Central memory CD8-positive, alpha-beta T cell (primary cell): ENCODE measurements at regions not wholly inside any gene's neighbourhood (a gene's known extent, or its start where the extent isn't known, plus 50 kb on each side); places are given as distances from the start of the nearest gene placed in this dataset.

Source experiments
- ATAC-seq: fragments of 150-1000 bp; cut with Tn5 transposase; replicated peaks from 2 replicates; pipeline ENCODE4 v1.10.0; 2022; ENCODE audit warnings: mild to moderate bottlenecking, moderate FRiP score, moderate number of reproducible peaks; ENCODE audit not compliant: poor library complexity, severe bottlenecking; ENCODE audit errors: extremely low read depth
- DNase-seq, 2 donors: peaks; one replicate each; pipeline ENCODE4 v3.0.0; 2021; ENCODE audit warnings: low spot score in 2 of 2
- H3K27ac Mint-ChIP-seq: one replicate; pipeline ENCODE4 v1.8.0; 2022; ENCODE audit warnings: low read depth, mild to moderate bottlenecking, moderate library complexity, mixed read lengths
- H3K27me3 Mint-ChIP-seq: one replicate; pipeline ENCODE4 v1.8.0; 2022; ENCODE audit warnings: mixed read lengths
- H3K36me3 Mint-ChIP-seq: one replicate; pipeline ENCODE4 v1.8.0; 2022; ENCODE audit warnings: mild to moderate bottlenecking, moderate library complexity, mixed read lengths; ENCODE audit not compliant: insufficient read depth
- H3K4me1 Mint-ChIP-seq: one replicate; pipeline ENCODE4 v1.8.0; 2022; ENCODE audit warnings: mixed read lengths
- H3K4me3 Mint-ChIP-seq: one replicate; pipeline ENCODE4 v1.8.0; 2022; ENCODE audit warnings: mild to moderate bottlenecking, moderate library complexity, mixed read lengths
- H3K9me3 Mint-ChIP-seq: one replicate; pipeline ENCODE4 v1.8.0; 2022; ENCODE audit warnings: mixed read lengths

- H3K27me3 Mint-ChIP-seq = no peaks in the 10 kb centered on the region
- H3K9me3 Mint-ChIP-seq = no peaks in the 10 kb centered on the region
- H3K36me3 Mint-ChIP-seq = no peaks in the 10 kb centered on the region
- no peak overlapping the region for H3K4me3 Mint-ChIP-seq
- no peaks in the 10 kb centered on the region for H3K4me1 Mint-ChIP-seq
- ATAC-seq (no peak), DNase-seq (no peak)
- no peak overlapping the region for H3K27ac Mint-ChIP-seq
Observed at GRCh38 chr13:44149821-44150220, 223.8 kb upstream of the SERP2 start.

DNA sequence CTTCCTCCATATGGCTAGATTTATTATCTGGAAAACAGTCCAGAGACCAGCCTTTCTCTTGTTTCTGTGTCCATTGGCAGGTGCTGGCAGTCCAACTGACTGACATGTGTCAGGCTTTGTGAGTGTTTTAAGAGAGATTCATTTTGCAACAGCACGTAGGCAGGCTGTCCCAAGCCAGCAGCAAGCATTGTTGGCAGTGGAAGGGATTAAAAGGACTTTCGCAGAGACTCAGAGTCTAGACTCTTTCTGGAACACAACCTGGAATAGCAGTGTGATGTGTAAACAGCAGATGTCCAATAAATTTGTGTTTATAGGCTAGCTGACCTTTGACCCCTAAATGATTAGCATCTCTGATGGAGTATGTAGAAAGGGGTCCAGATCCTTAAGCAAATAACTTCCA, 222.2 kb upstream of the SERP2 start:
- no peaks in the 10 kb centered on the region for H3K9me3 Mint-ChIP-seq
- no peaks in the 10 kb centered on the region for H3K27me3 Mint-ChIP-seq
- H3K36me3 Mint-ChIP-seq = no peaks in the 10 kb centered on the region
- H3K4me1 Mint-ChIP-seq = no peaks in the 10 kb centered on the region
- no peak overlapping the region for H3K4me3 Mint-ChIP-seq
- H3K27ac Mint-ChIP-seq = no peak overlapping the region
- DNase-seq (no peak), ATAC-seq (no peak)

- no peak for DNase-seq
- H3K4me1 Mint-ChIP-seq = no peaks in the 10 kb centered on the region
- H3K36me3 Mint-ChIP-seq = no peaks in the 10 kb centered on the region
- H3K27me3 Mint-ChIP-seq = no peaks in the 10 kb centered on the region
- no peak overlapping the region for H3K27ac Mint-ChIP-seq
- H3K4me3 Mint-ChIP-seq = no peak overlapping the region
- no peaks in the 10 kb centered on the region for H3K9me3 Mint-ChIP-seq
- ATAC-seq = no peak
Observed at GRCh38 chr13:44153496-44153895, 220.1 kb upstream of the SERP2 start.

GRCh38 chr13:44155422-44156293, 218.0 kb upstream of the SERP2 start:
- Mint-ChIP-seq H3K36me3 (no peaks in the 10 kb centered on the region), H3K27me3 (no peaks in the 10 kb centered on the region), H3K27ac (no peak overlapping the region), H3K4me1 (no peaks in the 10 kb centered on the region), H3K4me3 (no peak overlapping the region), H3K9me3 (no peaks in the 10 kb centered on the region)
- no peak for DNase-seq
- ATAC-seq = no peak

DNA sequence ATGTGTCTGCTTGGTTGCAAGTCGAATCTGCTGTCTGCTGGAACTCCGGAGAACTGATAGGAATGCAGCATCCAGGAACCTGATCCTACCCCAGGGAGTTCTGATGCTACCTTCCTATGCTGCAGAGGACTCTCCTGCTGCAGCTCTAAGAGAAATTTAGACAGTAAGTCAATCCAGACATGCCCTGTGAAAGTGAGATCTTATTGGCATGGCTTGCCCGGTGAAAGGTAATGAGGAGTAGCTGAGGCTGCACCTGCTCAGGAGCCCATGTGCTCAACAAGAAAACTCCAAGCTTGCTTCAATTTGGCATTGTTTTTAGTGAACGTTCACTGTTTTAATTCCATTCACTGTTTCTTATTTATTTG, 217.3 kb upstream of the SERP2 start:
- DNase-seq (no peak), ATAC-seq (no peak)
- no peak overlapping the region for H3K27ac Mint-ChIP-seq
- no peaks in the 10 kb centered on the region for H3K4me1 Mint-ChIP-seq
- no peaks in the 10 kb centered on the region for H3K9me3 Mint-ChIP-seq
- no peak overlapping the region for H3K4me3 Mint-ChIP-seq
- H3K27me3 Mint-ChIP-seq = no peaks in the 10 kb centered on the region
- H3K36me3 Mint-ChIP-seq = peaks cover 2% of the 10 kb centered on the region

DNA sequence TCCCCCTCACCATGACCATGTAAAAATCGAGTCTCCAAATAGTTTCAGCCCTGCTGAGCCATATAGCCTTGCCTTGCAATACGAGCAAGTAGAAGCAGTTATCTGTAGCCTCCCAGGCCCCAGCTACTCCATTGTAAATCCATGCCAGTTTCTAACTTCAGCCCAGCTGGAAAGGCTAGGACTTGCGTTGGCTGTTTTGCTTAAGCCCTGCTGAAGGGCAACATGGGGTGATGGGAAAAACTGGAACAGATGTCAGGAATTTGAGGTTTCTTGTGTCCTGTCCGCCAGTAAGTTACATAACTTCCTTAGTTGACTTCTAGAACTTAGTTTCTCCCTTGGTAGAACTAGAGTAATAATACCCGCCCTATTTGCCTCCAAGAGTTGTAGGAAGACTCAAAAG, 216.0 kb upstream of the SERP2 start:
- DNase-seq (no peak), ATAC-seq (no peak)
- H3K27ac Mint-ChIP-seq = no peak overlapping the region
- peaks cover 2% of the 10 kb centered on the region for H3K36me3 Mint-ChIP-seq
- no peaks in the 10 kb centered on the region for H3K4me1 Mint-ChIP-seq
- H3K9me3 Mint-ChIP-seq = no peaks in the 10 kb centered on the region
- no peak overlapping the region for H3K4me3 Mint-ChIP-seq
- H3K27me3 Mint-ChIP-seq = no peaks in the 10 kb centered on the region

- H3K9me3 Mint-ChIP-seq = no peaks in the 10 kb centered on the region
- H3K36me3 Mint-ChIP-seq = peaks cover 2% of the 10 kb centered on the region
- no peak overlapping the region for H3K27ac Mint-ChIP-seq
- no peaks in the 10 kb centered on the region for H3K4me1 Mint-ChIP-seq
- no peak overlapping the region for H3K4me3 Mint-ChIP-seq
- ATAC-seq = no peak
- no peaks in the 10 kb centered on the region for H3K27me3 Mint-ChIP-seq
- no peak for DNase-seq
Observed at GRCh38 chr13:44158098-44158521, 215.5 kb upstream of the SERP2 start.

- H3K4me1 Mint-ChIP-seq = no peaks in the 10 kb centered on the region
- H3K36me3 Mint-ChIP-seq = peaks cover 2% of the 10 kb centered on the region
- no peaks in the 10 kb centered on the region for H3K9me3 Mint-ChIP-seq
- ATAC-seq (no peak), DNase-seq (no peak)
- no peak overlapping the region for H3K27ac Mint-ChIP-seq
- no peaks in the 10 kb centered on the region for H3K27me3 Mint-ChIP-seq
- no peak overlapping the region for H3K4me3 Mint-ChIP-seq
Observed at GRCh38 chr13:44158881-44159632, 214.6 kb upstream of the SERP2 start.

DNA sequence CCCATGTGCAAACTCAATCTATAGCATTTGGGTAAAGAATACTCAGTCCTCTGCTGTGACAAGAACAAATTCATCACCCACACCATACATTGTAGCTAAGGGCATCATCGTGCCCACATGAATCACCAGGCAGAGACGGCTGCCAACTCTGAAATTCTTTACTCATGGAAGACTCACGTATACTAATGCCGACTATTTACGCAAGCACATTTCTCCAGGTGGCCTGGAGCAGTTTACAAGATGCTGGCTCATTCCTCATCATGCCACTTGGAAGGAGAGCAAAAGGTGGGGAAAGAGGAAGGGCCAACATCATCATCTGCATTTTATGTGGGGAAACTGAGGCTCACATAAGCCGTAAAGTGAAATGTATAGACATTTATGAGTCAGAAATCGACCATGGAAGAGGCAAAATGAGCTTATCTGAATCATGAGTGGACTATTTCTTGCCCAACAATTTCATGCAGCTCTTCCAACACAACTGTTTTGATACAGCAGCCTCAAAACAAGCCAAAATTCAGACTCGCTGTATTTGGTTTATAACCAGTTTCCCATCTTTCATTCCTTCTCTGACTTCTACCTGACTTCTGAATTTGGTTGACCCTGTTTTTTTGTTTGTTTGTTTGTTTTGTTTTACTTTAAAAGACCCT, 213.9 kb upstream of the SERP2 start:
- Mint-ChIP-seq H3K27ac (no peak overlapping the region), H3K4me3 (no peak overlapping the region), H3K4me1 (no peaks in the 10 kb centered on the region), H3K9me3 (no peaks in the 10 kb centered on the region), H3K36me3 (peaks cover 3% of the 10 kb centered on the region), H3K27me3 (no peaks in the 10 kb centered on the region)
- ATAC-seq (no peak), DNase-seq (no peak)

DNA sequence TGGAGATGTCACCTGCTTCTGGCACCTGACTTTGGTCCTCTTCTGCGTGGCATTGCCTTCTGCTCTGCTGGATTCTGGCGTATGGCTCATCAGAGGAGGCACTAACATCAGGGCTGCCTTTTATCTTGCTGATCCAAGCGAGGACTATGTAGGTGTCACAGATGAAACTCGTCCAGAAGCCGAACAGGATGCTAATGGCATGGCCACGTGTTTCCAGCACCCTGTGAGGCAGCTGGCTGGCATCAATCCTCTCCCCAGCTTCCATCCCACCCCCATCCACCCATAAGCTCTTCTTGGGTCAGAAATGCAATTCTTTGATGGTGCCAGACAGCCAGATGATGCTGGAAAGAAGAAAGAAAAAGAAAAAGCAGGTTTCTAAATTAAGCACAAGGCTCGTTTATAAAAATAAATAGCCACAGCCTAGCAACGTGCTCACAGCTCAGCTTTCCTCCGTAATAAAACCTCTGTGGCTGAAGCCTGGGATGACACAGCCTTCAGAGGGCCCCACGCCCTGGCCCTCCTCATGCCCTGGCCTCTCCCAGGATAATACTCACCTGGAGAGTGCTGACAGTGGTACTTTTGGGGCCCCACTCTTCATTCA, 212.9 kb upstream of the SERP2 start:
- ATAC-seq (no peak), DNase-seq (no peak)
- Mint-ChIP-seq H3K4me1 (no peaks in the 10 kb centered on the region), H3K36me3 (peaks cover 3% of the 10 kb centered on the region), H3K9me3 (no peaks in the 10 kb centered on the region), H3K27ac (no peak overlapping the region), H3K27me3 (no peaks in the 10 kb centered on the region), H3K4me3 (no peak overlapping the region)

- H3K9me3 Mint-ChIP-seq = no peaks in the 10 kb centered on the region
- DNase-seq (no peak), ATAC-seq (no peak)
- H3K27ac Mint-ChIP-seq = no peak overlapping the region
- H3K27me3 Mint-ChIP-seq = no peaks in the 10 kb centered on the region
- H3K4me1 Mint-ChIP-seq = no peaks in the 10 kb centered on the region
- peaks cover 3% of the 10 kb centered on the region for H3K36me3 Mint-ChIP-seq
- no peak overlapping the region for H3K4me3 Mint-ChIP-seq
Observed at GRCh38 chr13:44163108-44163507, 210.5 kb upstream of the SERP2 start.

DNA sequence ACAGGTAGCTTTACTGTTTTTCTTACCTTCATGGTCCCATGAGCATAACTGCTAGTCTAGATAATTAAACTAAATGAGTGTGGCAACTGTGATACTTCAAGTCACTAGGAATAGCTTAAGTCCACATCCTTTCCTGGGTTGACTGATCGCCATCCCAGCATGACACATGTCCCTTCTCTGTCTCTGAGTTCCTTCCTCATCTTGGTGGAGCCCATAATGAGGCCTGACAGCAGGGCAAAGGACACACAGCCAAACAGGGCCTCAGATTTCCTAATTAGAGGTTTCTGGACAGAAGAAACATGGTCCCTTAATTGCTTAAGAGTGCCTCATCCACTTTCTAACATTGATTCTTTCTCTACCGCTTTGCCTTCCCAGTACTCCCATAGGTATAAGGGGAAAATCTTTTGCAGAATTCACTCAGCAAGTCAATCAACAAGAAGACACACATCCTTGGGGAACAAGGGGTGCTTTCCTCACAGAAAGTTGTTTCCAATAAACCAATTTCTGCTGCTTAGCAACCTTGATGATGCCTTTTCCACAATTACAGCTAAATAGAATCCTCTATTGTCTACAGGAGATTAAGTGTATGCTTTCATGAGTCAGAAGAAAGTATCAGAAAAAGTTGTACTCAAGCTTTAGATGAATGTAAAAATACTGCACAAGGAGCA, 208.3 kb upstream of the SERP2 start:
- Mint-ChIP-seq H3K27ac (no peak overlapping the region), H3K9me3 (no peaks in the 10 kb centered on the region), H3K36me3 (peaks cover 3% of the 10 kb centered on the region), H3K4me3 (no peak overlapping the region), H3K27me3 (peaks cover 8% of the 10 kb centered on the region), H3K4me1 (no peaks in the 10 kb centered on the region)
- no peak for ATAC-seq
- no peak for DNase-seq
